Liver (tissue), 8 donors: ENCODE measurements at regions not wholly inside any gene's neighbourhood (a gene's known extent, or its start where the extent isn't known, plus 50 kb on each side); places are given as distances from the start of the nearest gene placed in this dataset.

Experiments used
- DNase-seq: peaks from one replicate; pipeline ENCODE4 v3.0.0-alpha.2; 2017; ENCODE audit warnings: low spot score
- H3K27ac ChIP-seq, 2 donors: one replicate each; pipeline ENCODE4 v1.7.0; 2013; ENCODE audit warnings: inconsistent platforms in 2 of 2, low read length in 2 of 2, control low read depth in 1 of 2, low read depth in 1 of 2, mild to moderate bottlenecking in 1 of 2
- H3K27me3 ChIP-seq, 4 donors: one replicate each; pipeline versions ENCODE4 v1.6.1 to v1.7.0; 2013; ENCODE audit warnings: low read length in 3 of 4, inconsistent platforms in 1 of 4, mild to moderate bottlenecking in 1 of 4, moderate library complexity in 1 of 4; ENCODE audit not compliant: control insufficient read depth in 4 of 4, insufficient read depth in 4 of 4
- H3K36me3 ChIP-seq, 4 donors: one replicate each; pipeline versions ENCODE4 v1.6.1 to v1.7.0; 2013; ENCODE audit warnings: low read length in 3 of 4, mild to moderate bottlenecking in 3 of 4, low read depth in 1 of 4, moderate library complexity in 1 of 4; ENCODE audit not compliant: control insufficient read depth in 4 of 4, insufficient read depth in 3 of 4
- H3K4me1 ChIP-seq, 4 donors: one replicate each; pipeline versions ENCODE4 v1.6.1 to v1.7.0; 2013; ENCODE audit warnings: low read length in 3 of 4, mild to moderate bottlenecking in 3 of 4, moderate library complexity in 1 of 4; ENCODE audit not compliant: control insufficient read depth in 4 of 4, insufficient read depth in 4 of 4
- H3K4me3 ChIP-seq, 3 donors: one replicate each; pipeline versions ENCODE4 v1.6.1 to v1.7.0; 2013; ENCODE audit warnings: low read length in 3 of 3, control low read depth in 1 of 3, low read depth in 1 of 3, mild to moderate bottlenecking in 1 of 3
- H3K9ac ChIP-seq, 2 donors: one replicate each; pipeline ENCODE4 v1.7.0; 2013; ENCODE audit warnings: low read length in 2 of 2, mild to moderate bottlenecking in 2 of 2, moderate library complexity in 2 of 2, control low read depth in 1 of 2, low read depth in 1 of 2
- H3K9me3 ChIP-seq, 4 donors: one replicate each; pipeline versions ENCODE4 v1.6.1 to v1.7.0; 2013; ENCODE audit warnings: low read length in 3 of 4; ENCODE audit not compliant: control insufficient read depth in 4 of 4
- EGR1 ChIP-seq, 2 donors: IDR thresholded peaks; 2 replicates each; pipeline ENCODE4 v1.6.1; 2016 to 2018; ENCODE audit warnings: antibody characterized with exemption in 2 of 2, low read depth in 2 of 2
- FOXA1 ChIP-seq: IDR thresholded peaks from 2 replicates; pipeline ENCODE4 v1.6.1; 2016; ENCODE audit warnings: antibody characterized with exemption
- FOXA2 ChIP-seq: IDR thresholded peaks from 2 replicates; pipeline ENCODE4 v1.6.1; 2016; ENCODE audit warnings: antibody characterized with exemption
- GABPA ChIP-seq, 2 donors: IDR thresholded peaks in 1 of 2; conservative IDR thresholded peaks in 1 of 2; 2 replicates each; pipeline ENCODE4 v1.6.1; 2016; ENCODE audit warnings: antibody characterized with exemption in 2 of 2, mild to moderate bottlenecking in 1 of 2, moderate library complexity in 1 of 2
- HNF4A ChIP-seq, 2 donors: conservative IDR thresholded peaks; 2 replicates each; pipeline ENCODE4 v1.6.1; 2016; ENCODE audit warnings: antibody characterized with exemption in 2 of 2, mild to moderate bottlenecking in 2 of 2
- HNF4G ChIP-seq: IDR thresholded peaks from 2 replicates; pipeline ENCODE4 v1.6.1; 2016; ENCODE audit warnings: antibody characterized with exemption
- JUND ChIP-seq, 2 donors: IDR thresholded peaks; 2 replicates each; pipeline ENCODE4 v1.6.1; 2016; ENCODE audit warnings: antibody characterized with exemption in 2 of 2
- MAX ChIP-seq: IDR thresholded peaks from 2 replicates; pipeline ENCODE4 v1.6.1; 2016; ENCODE audit warnings: antibody characterized with exemption
- NR2F2 ChIP-seq: IDR thresholded peaks from 2 replicates; pipeline ENCODE4 v1.6.1; 2016; ENCODE audit warnings: antibody characterized with exemption
- RAD21 ChIP-seq, 2 donors: IDR thresholded peaks; 2 replicates each; pipeline ENCODE4 v1.6.1; 2016; ENCODE audit warnings: antibody characterized with exemption in 2 of 2, mild to moderate bottlenecking in 2 of 2
- RXRA ChIP-seq, 2 donors: IDR thresholded peaks; 2 replicates each; pipeline ENCODE4 v1.6.1; 2017 to 2018; ENCODE audit warnings: antibody characterized with exemption in 2 of 2, mild to moderate bottlenecking in 1 of 2
- TAF1 ChIP-seq: conservative IDR thresholded peaks from 2 replicates; pipeline ENCODE4 v1.6.1; 2016; ENCODE audit warnings: antibody characterized with exemption, mild to moderate bottlenecking
- YY1 ChIP-seq: IDR thresholded peaks from 2 replicates; pipeline ENCODE4 v1.6.1; 2016; ENCODE audit warnings: antibody characterized with exemption, mild to moderate bottlenecking
- WGBS: extraction: QIAGEN DNeasy Blood & Tissue Kit; methylation state at CpG from one replicate; pipeline ENCODE4 v1.1.7; 2013; 5-methylcytosine and 5-hydroxymethylcytosine counted together
- TF ChIP-seq, protein P1 (sequence below): IDR thresholded peaks from 2 replicates; pipeline ENCODE4 v1.6.1; 2016; ENCODE audit warnings: antibody characterized with exemption
- TF ChIP-seq, protein P2 (sequence below): IDR thresholded peaks from 2 replicates; pipeline ENCODE4 v1.6.1; 2016; ENCODE audit warnings: antibody characterized with exemption, mild to moderate bottlenecking
- TF ChIP-seq, protein P3 (sequence below): fragments of 150-350 bp; IDR thresholded peaks from 2 replicates; pipeline ENCODE4 v1.5.1; 2017; ENCODE audit warnings: improper control_type of control experiment, low read depth, low read length; ENCODE audit not compliant: missing input control
- donor health status: healthy.
- donor health status: healthy.
- donor health status: healthy.
- donor health status: healthy.
- donor health status: healthy.

DNA sequence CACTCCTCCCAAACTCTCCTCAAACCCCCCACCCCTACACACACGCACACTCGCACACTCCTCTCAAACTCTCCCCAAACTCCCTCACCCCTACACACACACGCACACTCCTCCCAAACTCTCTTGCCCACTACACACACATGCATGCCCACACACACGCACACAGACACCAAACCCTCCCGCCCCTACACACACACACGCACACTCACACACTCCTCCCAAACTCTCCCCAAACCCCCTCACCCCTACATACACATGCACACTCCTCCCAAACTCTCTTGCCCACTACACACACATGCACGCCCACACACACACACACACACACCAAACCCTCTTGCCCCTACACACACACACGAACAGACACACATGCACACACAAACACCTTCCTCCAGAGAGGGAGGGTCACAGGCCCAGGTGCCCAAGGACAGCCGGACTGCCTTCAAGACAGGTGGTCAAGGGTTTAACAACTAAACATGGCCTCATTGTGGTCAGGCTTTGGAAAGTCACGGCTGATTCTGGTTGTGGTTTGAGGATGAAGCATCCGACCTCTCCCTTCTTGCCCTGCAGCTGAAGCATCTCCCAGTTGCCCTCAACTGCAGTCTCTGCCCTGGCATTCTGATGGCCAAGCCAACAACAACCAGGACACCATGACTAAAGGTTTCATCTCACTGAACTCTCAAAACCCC lies 72.3 kb upstream of the SNTG2 start:
- DNase-seq = no peak
- peaks cover 0 to 9% (median 0%) of the 10 kb centered on the region in 4 donors for H3K27me3 ChIP-seq
- H3K4me3 ChIP-seq = no peak overlapping the region
- H3K27ac ChIP-seq = no peak overlapping the region
- H3K36me3 ChIP-seq = no peaks in the 10 kb centered on the region
- TF ChIP-seq GABPA (IDR thresholded peaks at IDR 0.05 in 1 of 2, conservative IDR thresholded peaks at IDR 0.05 in 1 of 2) (no peak), JUND (IDR thresholded peaks at IDR 0.05) (no peak), MAX (no peak), YY1 (no peak), TAF1 (no peak), HNF4A (conservative IDR thresholded peaks at IDR 0.05) (no peak), NR2F2 (no peak), FOXA1 (no peak), EGR1 (IDR thresholded peaks at IDR 0.05; ENCODE audit: low read depth in 2 of 2) (no peak), RAD21 (IDR thresholded peaks at IDR 0.05) (no peak), HNF4G (no peak), RXRA (IDR thresholded peaks at IDR 0.05) (no peak), FOXA2 (no peak)
- TF ChIP-seq, protein P1, sequence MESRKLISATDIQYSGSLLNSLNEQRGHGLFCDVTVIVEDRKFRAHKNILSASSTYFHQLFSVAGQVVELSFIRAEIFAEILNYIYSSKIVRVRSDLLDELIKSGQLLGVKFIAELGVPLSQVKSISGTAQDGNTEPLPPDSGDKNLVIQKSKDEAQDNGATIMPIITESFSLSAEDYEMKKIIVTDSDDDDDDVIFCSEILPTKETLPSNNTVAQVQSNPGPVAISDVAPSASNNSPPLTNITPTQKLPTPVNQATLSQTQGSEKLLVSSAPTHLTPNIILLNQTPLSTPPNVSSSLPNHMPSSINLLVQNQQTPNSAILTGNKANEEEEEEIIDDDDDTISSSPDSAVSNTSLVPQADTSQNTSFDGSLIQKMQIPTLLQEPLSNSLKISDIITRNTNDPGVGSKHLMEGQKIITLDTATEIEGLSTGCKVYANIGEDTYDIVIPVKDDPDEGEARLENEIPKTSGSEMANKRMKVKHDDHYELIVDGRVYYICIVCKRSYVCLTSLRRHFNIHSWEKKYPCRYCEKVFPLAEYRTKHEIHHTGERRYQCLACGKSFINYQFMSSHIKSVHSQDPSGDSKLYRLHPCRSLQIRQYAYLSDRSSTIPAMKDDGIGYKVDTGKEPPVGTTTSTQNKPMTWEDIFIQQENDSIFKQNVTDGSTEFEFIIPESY = no peak
- TF ChIP-seq, protein P2, sequence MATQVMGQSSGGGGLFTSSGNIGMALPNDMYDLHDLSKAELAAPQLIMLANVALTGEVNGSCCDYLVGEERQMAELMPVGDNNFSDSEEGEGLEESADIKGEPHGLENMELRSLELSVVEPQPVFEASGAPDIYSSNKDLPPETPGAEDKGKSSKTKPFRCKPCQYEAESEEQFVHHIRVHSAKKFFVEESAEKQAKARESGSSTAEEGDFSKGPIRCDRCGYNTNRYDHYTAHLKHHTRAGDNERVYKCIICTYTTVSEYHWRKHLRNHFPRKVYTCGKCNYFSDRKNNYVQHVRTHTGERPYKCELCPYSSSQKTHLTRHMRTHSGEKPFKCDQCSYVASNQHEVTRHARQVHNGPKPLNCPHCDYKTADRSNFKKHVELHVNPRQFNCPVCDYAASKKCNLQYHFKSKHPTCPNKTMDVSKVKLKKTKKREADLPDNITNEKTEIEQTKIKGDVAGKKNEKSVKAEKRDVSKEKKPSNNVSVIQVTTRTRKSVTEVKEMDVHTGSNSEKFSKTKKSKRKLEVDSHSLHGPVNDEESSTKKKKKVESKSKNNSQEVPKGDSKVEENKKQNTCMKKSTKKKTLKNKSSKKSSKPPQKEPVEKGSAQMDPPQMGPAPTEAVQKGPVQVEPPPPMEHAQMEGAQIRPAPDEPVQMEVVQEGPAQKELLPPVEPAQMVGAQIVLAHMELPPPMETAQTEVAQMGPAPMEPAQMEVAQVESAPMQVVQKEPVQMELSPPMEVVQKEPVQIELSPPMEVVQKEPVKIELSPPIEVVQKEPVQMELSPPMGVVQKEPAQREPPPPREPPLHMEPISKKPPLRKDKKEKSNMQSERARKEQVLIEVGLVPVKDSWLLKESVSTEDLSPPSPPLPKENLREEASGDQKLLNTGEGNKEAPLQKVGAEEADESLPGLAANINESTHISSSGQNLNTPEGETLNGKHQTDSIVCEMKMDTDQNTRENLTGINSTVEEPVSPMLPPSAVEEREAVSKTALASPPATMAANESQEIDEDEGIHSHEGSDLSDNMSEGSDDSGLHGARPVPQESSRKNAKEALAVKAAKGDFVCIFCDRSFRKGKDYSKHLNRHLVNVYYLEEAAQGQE = no peak
- TF ChIP-seq, protein P3, sequence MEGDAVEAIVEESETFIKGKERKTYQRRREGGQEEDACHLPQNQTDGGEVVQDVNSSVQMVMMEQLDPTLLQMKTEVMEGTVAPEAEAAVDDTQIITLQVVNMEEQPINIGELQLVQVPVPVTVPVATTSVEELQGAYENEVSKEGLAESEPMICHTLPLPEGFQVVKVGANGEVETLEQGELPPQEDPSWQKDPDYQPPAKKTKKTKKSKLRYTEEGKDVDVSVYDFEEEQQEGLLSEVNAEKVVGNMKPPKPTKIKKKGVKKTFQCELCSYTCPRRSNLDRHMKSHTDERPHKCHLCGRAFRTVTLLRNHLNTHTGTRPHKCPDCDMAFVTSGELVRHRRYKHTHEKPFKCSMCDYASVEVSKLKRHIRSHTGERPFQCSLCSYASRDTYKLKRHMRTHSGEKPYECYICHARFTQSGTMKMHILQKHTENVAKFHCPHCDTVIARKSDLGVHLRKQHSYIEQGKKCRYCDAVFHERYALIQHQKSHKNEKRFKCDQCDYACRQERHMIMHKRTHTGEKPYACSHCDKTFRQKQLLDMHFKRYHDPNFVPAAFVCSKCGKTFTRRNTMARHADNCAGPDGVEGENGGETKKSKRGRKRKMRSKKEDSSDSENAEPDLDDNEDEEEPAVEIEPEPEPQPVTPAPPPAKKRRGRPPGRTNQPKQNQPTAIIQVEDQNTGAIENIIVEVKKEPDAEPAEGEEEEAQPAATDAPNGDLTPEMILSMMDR = no peak
- H3K9ac ChIP-seq = no peak overlapping the region
- 85% methylated on average over 11 of the region's 11 CpGs for WGBS
- H3K4me1 ChIP-seq = no peaks in the 10 kb centered on the region
- H3K9me3 ChIP-seq = no peaks in the 10 kb centered on the region

DNA sequence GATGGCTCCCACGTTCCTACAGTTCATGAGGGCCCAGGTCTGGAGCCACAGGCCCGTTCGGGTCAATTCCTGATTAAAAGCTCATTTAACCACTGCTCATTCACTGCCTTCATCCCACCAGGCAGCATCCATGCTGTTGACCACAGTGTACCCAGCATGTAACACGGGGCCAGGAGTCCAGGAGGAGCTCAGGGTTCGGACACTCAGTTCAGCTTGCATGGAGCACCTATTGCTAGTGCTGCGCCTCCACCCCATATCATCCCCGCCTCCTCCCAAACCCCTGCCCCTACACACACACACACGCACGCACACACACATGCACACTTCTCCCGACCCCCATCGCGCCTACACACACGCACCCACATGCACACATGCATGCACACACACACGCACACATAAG lies 72.9 kb upstream of the SNTG2 start:
- no peak for TF ChIP-seq HNF4A (conservative IDR thresholded peaks at IDR 0.05)
- no peak for TF ChIP-seq MAX
- no peak for TF ChIP-seq FOXA1
- TF ChIP-seq GABPA (IDR thresholded peaks at IDR 0.05 in 1 of 2, conservative IDR thresholded peaks at IDR 0.05 in 1 of 2) = no peak
- TF ChIP-seq RAD21 (IDR thresholded peaks at IDR 0.05) = no peak
- WGBS = 86% methylated on average over 14 of the region's 14 CpGs
- no peak overlapping the region for H3K4me3 ChIP-seq
- no peak for DNase-seq
- H3K4me1 ChIP-seq = no peaks in the 10 kb centered on the region
- no peaks in the 10 kb centered on the region for H3K9me3 ChIP-seq
- peaks cover 0 to 7% (median 0%) of the 10 kb centered on the region in 4 donors for H3K27me3 ChIP-seq
- H3K9ac ChIP-seq = no peak overlapping the region
- no peak overlapping the region for H3K27ac ChIP-seq
- no peaks in the 10 kb centered on the region for H3K36me3 ChIP-seq
